ENCODE measurements at regions not wholly inside any gene's neighbourhood (a gene's known extent, or its start where the extent isn't known, plus 50 kb on each side); places are given as distances from the start of the nearest gene placed in this dataset.

- no peak for DNase-seq
- H3K4me1 ChIP-seq (ENCODE audit: control insufficient read depth, insufficient read depth, low read length), result no peaks in the 10 kb centered on the region
- H3K36me3 ChIP-seq (ENCODE audit: control insufficient read depth, insufficient read depth, low read length), result no peaks in the 10 kb centered on the region
- H3K9me3 ChIP-seq (ENCODE audit: control insufficient read depth, low read depth, low read length), result no peaks in the 10 kb centered on the region
- no peak overlapping the region for H3K27ac ChIP-seq (ENCODE audit: low read length)
- WGBS (ENCODE audit: insufficient coverage, low lambda C conversion rate), result 48% methylated on average over 3 of the region's 8 CpGs
- no peak overlapping the region for H3K4me3 ChIP-seq (ENCODE audit: low read length)
- H3K27me3 ChIP-seq (ENCODE audit: control insufficient read depth, insufficient read depth, low read length), result no peaks in the 10 kb centered on the region
Observed at GRCh38 chr2:119069781-119070180, 88.8 kb downstream of the C1QL2 start.

GRCh38 chr2:119068154-119068725 is 90.3 kb downstream of the C1QL2 start:
- Histone ChIP-seq H3K27ac (ENCODE audit: low read length) (no peak overlapping the region), H3K4me3 (ENCODE audit: low read length) (no peak overlapping the region), H3K4me1 (ENCODE audit: control insufficient read depth, insufficient read depth, low read length) (no peaks in the 10 kb centered on the region), H3K36me3 (ENCODE audit: control insufficient read depth, insufficient read depth, low read length) (no peaks in the 10 kb centered on the region), H3K9me3 (ENCODE audit: control insufficient read depth, low read depth, low read length) (no peaks in the 10 kb centered on the region), H3K27me3 (ENCODE audit: control insufficient read depth, insufficient read depth, low read length) (no peaks in the 10 kb centered on the region)
- DNase-seq, result no peak
- 67% methylated on average over 1 of the region's 7 CpGs for WGBS (ENCODE audit: insufficient coverage, low lambda C conversion rate)

- Histone ChIP-seq H3K27me3 (ENCODE audit: control insufficient read depth, insufficient read depth, low read length) (no peaks in the 10 kb centered on the region), H3K4me3 (ENCODE audit: low read length) (no peak overlapping the region), H3K4me1 (ENCODE audit: control insufficient read depth, insufficient read depth, low read length) (no peaks in the 10 kb centered on the region), H3K9me3 (ENCODE audit: control insufficient read depth, low read depth, low read length) (no peaks in the 10 kb centered on the region), H3K36me3 (ENCODE audit: control insufficient read depth, insufficient read depth, low read length) (no peaks in the 10 kb centered on the region), H3K27ac (ENCODE audit: low read length) (no peak overlapping the region)
- 100% methylated on average over 1 of the region's 2 CpGs for WGBS (ENCODE audit: insufficient coverage, low lambda C conversion rate)
- no peak for DNase-seq
Observed at GRCh38 chr2:119066272-119066804, 92.2 kb downstream of the C1QL2 start.

GRCh38 chr2:119065146-119065545 is 93.4 kb downstream of the C1QL2 start:
- DNase-seq, result no peak
- Histone ChIP-seq H3K27me3 (ENCODE audit: control insufficient read depth, insufficient read depth, low read length) (no peaks in the 10 kb centered on the region), H3K9me3 (ENCODE audit: control insufficient read depth, low read depth, low read length) (no peaks in the 10 kb centered on the region), H3K36me3 (ENCODE audit: control insufficient read depth, insufficient read depth, low read length) (no peaks in the 10 kb centered on the region), H3K4me3 (ENCODE audit: low read length) (no peak overlapping the region), H3K27ac (ENCODE audit: low read length) (no peak overlapping the region), H3K4me1 (ENCODE audit: control insufficient read depth, insufficient read depth, low read length) (no peaks in the 10 kb centered on the region)

GRCh38 chr2:119064567-119064966 is 94.0 kb downstream of the C1QL2 start:
- Histone ChIP-seq H3K4me3 (ENCODE audit: low read length) (no peak overlapping the region), H3K27me3 (ENCODE audit: control insufficient read depth, insufficient read depth, low read length) (no peaks in the 10 kb centered on the region), H3K36me3 (ENCODE audit: control insufficient read depth, insufficient read depth, low read length) (no peaks in the 10 kb centered on the region), H3K9me3 (ENCODE audit: control insufficient read depth, low read depth, low read length) (no peaks in the 10 kb centered on the region), H3K4me1 (ENCODE audit: control insufficient read depth, insufficient read depth, low read length) (no peaks in the 10 kb centered on the region), H3K27ac (ENCODE audit: low read length) (no peak overlapping the region)
- DNase-seq, result no peak
- WGBS (ENCODE audit: insufficient coverage, low lambda C conversion rate), result 100% methylated on average over 1 of the region's 1 CpG

- no peak for DNase-seq
- no peaks in the 10 kb centered on the region for H3K27me3 ChIP-seq (ENCODE audit: control insufficient read depth, insufficient read depth, low read length)
- no peaks in the 10 kb centered on the region for H3K36me3 ChIP-seq (ENCODE audit: control insufficient read depth, insufficient read depth, low read length)
- H3K27ac ChIP-seq (ENCODE audit: low read length), result no peak overlapping the region
- H3K4me1 ChIP-seq (ENCODE audit: control insufficient read depth, insufficient read depth, low read length), result no peaks in the 10 kb centered on the region
- no peak overlapping the region for H3K4me3 ChIP-seq (ENCODE audit: low read length)
- H3K9me3 ChIP-seq (ENCODE audit: control insufficient read depth, low read depth, low read length), result no peaks in the 10 kb centered on the region
- no CpG with 5 or more reads among the region's 3 CpGs for WGBS (ENCODE audit: insufficient coverage, low lambda C conversion rate)
Observed at GRCh38 chr2:119063177-119063576, 95.4 kb downstream of the C1QL2 start.

- no peaks in the 10 kb centered on the region for H3K4me1 ChIP-seq (ENCODE audit: control insufficient read depth, insufficient read depth, low read length)
- H3K27me3 ChIP-seq (ENCODE audit: control insufficient read depth, insufficient read depth, low read length), result no peaks in the 10 kb centered on the region
- H3K9me3 ChIP-seq (ENCODE audit: control insufficient read depth, low read depth, low read length), result no peaks in the 10 kb centered on the region
- no peaks in the 10 kb centered on the region for H3K36me3 ChIP-seq (ENCODE audit: control insufficient read depth, insufficient read depth, low read length)
- no CpG with 5 or more reads among the region's 3 CpGs for WGBS (ENCODE audit: insufficient coverage, low lambda C conversion rate)
- H3K4me3 ChIP-seq (ENCODE audit: low read length), result no peak overlapping the region
- H3K27ac ChIP-seq (ENCODE audit: low read length), result no peak overlapping the region
- no peak for DNase-seq
Observed at GRCh38 chr2:119062652-119063051, 95.9 kb downstream of the C1QL2 start.

GRCh38 chr2:119062179-119062578 is 96.4 kb downstream of the C1QL2 start:
- no peaks in the 10 kb centered on the region for H3K9me3 ChIP-seq (ENCODE audit: control insufficient read depth, low read depth, low read length)
- no peaks in the 10 kb centered on the region for H3K4me1 ChIP-seq (ENCODE audit: control insufficient read depth, insufficient read depth, low read length)
- DNase-seq, result no peak
- no peaks in the 10 kb centered on the region for H3K36me3 ChIP-seq (ENCODE audit: control insufficient read depth, insufficient read depth, low read length)
- WGBS (ENCODE audit: insufficient coverage, low lambda C conversion rate), result no CpG with 5 or more reads among the region's 2 CpGs
- H3K27ac ChIP-seq (ENCODE audit: low read length), result no peak overlapping the region
- no peaks in the 10 kb centered on the region for H3K27me3 ChIP-seq (ENCODE audit: control insufficient read depth, insufficient read depth, low read length)
- H3K4me3 ChIP-seq (ENCODE audit: low read length), result no peak overlapping the region

GRCh38 chr2:119059940-119060339 is 98.6 kb downstream of the C1QL2 start:
- WGBS (ENCODE audit: insufficient coverage, low lambda C conversion rate), result 100% methylated on average over 1 of the region's 5 CpGs

GRCh38 chr2:119059287-119059686 is 99.3 kb downstream of the C1QL2 start:
- no CpG with 5 or more reads among the region's 6 CpGs for WGBS (ENCODE audit: insufficient coverage, low lambda C conversion rate)
- no peak for DNase-seq
- H3K4me1 ChIP-seq (ENCODE audit: control insufficient read depth, insufficient read depth, low read length), result no peaks in the 10 kb centered on the region
- peaks cover 5% of the 10 kb centered on the region for H3K9me3 ChIP-seq (ENCODE audit: control insufficient read depth, low read depth, low read length)
- H3K27me3 ChIP-seq (ENCODE audit: control insufficient read depth, insufficient read depth, low read length), result no peaks in the 10 kb centered on the region
- H3K27ac ChIP-seq (ENCODE audit: low read length), result no peak overlapping the region
- no peaks in the 10 kb centered on the region for H3K36me3 ChIP-seq (ENCODE audit: control insufficient read depth, insufficient read depth, low read length)
- H3K4me3 ChIP-seq (ENCODE audit: low read length), result no peak overlapping the region

More at GRCh38 chr2:119059940-119060339, 98.6 kb downstream of the C1QL2 start:
- Histone ChIP-seq H3K27ac (ENCODE audit: low read length) (no peak overlapping the region), H3K4me3 (ENCODE audit: low read length) (no peak overlapping the region), H3K27me3 (ENCODE audit: control insufficient read depth, insufficient read depth, low read length) (no peaks in the 10 kb centered on the region), H3K4me1 (ENCODE audit: control insufficient read depth, insufficient read depth, low read length) (no peaks in the 10 kb centered on the region), H3K36me3 (ENCODE audit: control insufficient read depth, insufficient read depth, low read length) (no peaks in the 10 kb centered on the region), H3K9me3 (ENCODE audit: control insufficient read depth, low read depth, low read length) (peaks cover 5% of the 10 kb centered on the region)
- DNase-seq, result no peak

- no peak overlapping the region for H3K27ac ChIP-seq (ENCODE audit: low read length)
Observed at GRCh38 chr2:119053700-119054436, 104.7 kb downstream of the C1QL2 start.

More at GRCh38 chr2:119053700-119054436, 104.7 kb downstream of the C1QL2 start:
- H3K9me3 ChIP-seq (ENCODE audit: control insufficient read depth, low read depth, low read length), result peaks cover 5% of the 10 kb centered on the region
- H3K36me3 ChIP-seq (ENCODE audit: control insufficient read depth, insufficient read depth, low read length), result no peaks in the 10 kb centered on the region
- DNase-seq, result no peak
- no CpG with 5 or more reads among the region's 6 CpGs for WGBS (ENCODE audit: insufficient coverage, low lambda C conversion rate)
- H3K4me1 ChIP-seq (ENCODE audit: control insufficient read depth, insufficient read depth, low read length), result peaks cover 7% of the 10 kb centered on the region
- no peak overlapping the region for H3K4me3 ChIP-seq (ENCODE audit: low read length)
- H3K27me3 ChIP-seq (ENCODE audit: control insufficient read depth, insufficient read depth, low read length), result no peaks in the 10 kb centered on the region
